Astrocyte of the spinal cord (primary cell): ENCODE measurements at regions not wholly inside any gene's neighbourhood (a gene's known extent, or its start where the extent isn't known, plus 50 kb on each side); places are given as distances from the start of the nearest gene placed in this dataset.
"Not testable (repeated sequence)": the region's sequence is repeated elsewhere in the genome, so short reads cannot be mapped to it uniquely, and the experiment has no call there.

ENCODE experiments used
- DNase-seq: peaks from one replicate; pipeline ENCODE4 v3.0.0; 2011; ENCODE audit warnings: low read depth, low spot score
- H3K4me3 ChIP-seq: 2 replicates; pipeline ENCODE4 v1.5.1; 2011; ENCODE audit warnings: low read depth, mild to moderate bottlenecking, low read length, moderate library complexity
- in situ Hi-C: cut with HindIII; loops from 2 replicates; pipeline ENCODE4 v1.10.0; 2017; ENCODE audit warnings: low sequenced_read_pairs

DNA sequence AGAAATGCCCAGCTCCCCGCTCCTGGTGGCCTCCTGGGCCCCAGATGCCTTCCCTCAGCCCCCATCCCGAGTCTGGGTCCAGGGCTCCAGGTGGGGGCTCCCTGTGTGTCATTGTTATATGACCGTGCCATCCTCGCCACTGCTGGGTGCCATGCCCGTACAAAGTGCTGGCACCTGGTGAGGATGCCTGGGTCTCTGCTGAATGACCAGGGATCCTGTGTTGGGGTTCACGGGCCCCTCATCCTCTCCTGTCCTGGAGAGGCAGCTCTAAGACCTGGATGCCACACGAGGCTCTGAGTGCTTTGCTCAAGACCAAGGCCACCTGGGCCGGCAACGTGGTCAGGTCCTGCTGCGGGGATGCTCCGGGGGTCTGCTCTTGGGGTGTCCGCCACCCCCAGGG is 206.5 kb downstream of the BANP start:
- in situ Hi-C loops, H3K4me3 ChIP-seq, DNase-seq: not testable (repeated sequence)

DNA sequence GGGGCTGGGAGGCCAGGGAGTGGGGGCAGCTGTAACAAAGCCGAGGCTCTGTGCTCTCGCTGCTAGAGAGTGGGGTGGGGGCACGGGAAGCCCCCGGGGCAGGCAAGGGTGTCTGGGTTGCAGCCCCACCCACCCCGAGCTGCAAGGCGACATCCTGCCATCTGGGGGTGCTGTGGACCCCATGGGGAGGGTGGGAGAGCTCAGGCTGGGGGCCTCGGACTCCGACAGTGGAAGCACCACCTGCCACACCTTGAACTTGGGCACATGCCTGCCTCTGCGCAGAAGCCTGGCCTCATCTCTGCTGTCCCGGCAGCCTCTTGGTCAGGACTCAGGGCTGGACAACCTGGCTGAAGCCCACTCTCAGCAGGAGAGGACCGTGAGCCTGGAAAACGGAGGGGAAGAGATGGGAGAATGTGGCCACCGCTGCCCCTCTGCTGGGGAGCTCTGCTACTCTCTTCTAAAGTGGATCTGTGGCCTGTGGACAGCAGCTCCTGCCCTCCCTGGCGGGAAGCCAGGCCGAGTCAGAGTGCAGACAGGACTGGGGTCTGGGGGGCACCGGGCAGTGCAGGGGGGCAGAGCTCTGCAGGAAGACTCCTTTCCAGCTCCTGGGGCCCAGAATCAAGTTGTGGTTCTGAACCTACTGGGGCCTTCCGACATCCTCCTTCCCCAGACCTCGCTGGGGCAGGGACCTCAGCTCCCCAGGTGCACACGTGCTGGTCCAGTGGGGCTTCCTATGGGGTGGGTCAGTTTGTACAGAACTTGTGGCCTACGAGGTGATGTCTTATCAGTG is 207.2 kb downstream of the BANP start:
- in situ Hi-C loops, H3K4me3 ChIP-seq, DNase-seq: not testable (repeated sequence)

DNA sequence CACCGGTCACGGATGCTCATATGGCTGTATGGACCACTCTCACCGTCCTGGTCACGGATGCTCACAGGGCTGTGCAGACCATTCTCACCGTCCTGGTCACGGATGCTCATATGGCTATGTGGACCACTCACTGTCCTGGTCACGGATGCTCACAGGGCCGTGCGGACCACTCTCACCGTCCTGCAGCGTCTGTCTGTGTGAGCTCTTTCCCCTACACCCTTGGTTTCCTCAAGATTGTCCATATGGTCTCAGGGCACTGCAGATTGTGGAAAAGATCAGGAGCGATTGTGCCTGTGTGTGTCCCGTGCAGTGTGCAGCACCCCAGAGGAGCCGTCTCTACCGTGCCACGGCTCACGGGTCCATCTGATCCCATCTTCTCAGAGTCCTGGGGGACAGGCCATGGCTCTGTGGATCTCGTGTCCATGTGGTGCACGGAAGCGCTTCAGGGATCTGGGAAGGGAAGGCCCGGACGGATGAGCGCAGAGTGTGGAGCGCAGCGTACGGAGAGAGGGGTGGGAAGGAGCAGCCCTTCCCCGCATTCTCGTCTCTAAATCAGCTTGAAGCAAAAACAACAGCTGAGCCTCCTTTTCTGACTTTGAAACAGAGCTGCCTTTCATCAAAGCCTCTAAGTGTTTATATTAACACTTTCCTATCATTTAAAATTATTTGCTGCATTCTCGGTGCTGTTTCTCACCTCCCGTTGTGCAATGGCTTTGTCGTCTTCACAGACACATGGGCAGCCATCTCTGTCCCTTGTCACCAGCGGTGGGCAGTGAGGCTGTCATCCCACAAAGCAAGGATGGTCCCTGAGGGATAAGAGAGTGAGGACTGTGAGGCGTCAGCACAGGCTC is 208.0 kb downstream of the BANP start:
- DNase-seq, H3K4me3 ChIP-seq, in situ Hi-C loops: not testable (repeated sequence)

DNA sequence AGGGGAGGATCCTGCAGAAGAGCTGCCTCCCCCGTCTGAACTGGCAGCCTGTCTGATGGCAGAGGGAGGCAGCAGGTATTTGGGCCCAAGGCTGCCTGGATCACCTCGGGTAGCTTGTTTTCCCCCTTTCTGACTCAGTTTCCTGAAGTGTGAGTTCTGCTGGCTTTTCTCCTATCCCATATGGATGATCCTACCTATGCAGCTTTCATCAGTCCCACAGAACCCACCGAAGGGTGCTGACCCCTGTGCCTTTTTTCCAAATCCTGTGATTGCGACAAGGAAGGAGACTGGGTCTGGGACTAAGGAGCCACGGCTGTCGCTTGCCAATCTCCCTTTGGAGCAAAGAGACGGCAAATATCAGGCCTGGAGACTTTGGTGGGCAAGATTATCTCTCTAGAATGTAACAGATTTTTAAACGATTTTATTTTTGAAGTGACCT is 208.7 kb downstream of the BANP start:
- H3K4me3 ChIP-seq, in situ Hi-C loops, DNase-seq: not testable (repeated sequence)

DNA sequence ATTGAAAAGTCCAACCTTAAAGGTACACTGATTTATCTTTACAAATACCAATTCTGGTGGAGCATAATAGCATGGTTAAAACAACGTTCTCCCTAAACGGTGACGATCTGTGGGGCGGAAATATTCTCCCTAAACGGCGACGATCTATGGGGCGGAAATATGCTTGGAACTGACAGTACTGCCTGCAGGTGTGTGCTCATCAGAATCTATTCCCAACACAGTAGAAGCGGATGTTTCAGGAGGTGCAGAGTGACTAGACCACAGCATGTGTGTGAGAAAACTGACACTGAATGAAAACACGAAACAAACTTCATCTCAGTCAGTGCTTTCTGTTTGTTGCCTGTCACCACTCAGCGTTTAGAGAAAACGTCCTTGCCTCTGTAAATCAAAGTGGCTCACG is 210.0 kb downstream of the BANP start:
- in situ Hi-C loops, DNase-seq, H3K4me3 ChIP-seq: not testable (repeated sequence)

DNA sequence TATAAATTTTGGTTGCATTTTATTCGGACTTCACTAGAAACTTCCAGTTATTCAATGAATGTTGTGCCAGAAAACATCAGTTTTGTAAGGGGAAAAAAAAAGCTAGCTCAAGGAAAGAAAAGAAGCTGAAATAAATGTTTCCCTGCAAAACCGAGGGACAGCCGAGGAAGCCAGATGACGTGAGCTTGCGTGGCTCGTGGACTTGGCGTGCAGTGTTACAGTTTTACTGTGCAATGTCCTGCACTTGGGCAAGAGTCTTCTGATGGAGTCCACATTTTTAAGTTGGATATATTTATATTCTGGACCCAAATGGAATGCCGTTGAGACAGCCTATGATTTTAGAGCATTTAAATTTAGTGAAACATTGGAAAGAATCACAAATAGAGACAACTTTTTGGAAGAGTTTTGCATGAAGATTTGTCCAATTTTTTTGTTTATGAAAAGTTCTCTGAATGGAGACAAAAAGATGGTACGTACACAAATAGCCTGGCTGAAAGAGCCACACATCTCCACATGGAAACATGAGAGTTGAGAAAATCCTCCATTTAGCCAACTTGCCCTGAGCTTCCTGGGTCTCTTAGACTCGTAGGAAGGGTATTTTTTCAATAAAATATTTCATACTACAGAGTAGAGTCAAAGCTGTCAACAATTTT is 210.5 kb downstream of the BANP start:
- not testable (repeated sequence) for H3K4me3 ChIP-seq, DNase-seq

DNA sequence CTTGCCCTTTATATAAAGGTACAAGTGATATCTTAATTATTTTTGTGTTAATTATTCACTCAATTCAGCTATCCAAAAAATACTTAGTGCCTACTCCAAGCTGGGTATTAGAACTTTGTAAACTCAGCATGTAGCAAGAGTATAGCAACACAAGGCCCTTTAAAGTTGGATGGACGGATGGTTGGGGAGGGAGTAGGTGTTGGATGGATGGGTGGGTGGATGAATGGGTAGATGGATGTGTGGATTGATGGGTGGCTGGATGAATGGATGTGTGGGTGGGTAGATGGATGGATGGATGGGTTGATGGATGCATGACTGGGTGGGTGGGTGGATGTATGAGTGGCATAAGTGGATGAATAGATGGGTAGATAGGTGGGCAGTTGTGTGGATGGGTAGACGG is 211.5 kb downstream of the BANP start:
- H3K4me3 ChIP-seq, DNase-seq, in situ Hi-C loops: not testable (repeated sequence)

More for the DNA sequence above, 210.5 kb downstream of the BANP start:
- in situ Hi-C loops: not testable (repeated sequence)

DNA sequence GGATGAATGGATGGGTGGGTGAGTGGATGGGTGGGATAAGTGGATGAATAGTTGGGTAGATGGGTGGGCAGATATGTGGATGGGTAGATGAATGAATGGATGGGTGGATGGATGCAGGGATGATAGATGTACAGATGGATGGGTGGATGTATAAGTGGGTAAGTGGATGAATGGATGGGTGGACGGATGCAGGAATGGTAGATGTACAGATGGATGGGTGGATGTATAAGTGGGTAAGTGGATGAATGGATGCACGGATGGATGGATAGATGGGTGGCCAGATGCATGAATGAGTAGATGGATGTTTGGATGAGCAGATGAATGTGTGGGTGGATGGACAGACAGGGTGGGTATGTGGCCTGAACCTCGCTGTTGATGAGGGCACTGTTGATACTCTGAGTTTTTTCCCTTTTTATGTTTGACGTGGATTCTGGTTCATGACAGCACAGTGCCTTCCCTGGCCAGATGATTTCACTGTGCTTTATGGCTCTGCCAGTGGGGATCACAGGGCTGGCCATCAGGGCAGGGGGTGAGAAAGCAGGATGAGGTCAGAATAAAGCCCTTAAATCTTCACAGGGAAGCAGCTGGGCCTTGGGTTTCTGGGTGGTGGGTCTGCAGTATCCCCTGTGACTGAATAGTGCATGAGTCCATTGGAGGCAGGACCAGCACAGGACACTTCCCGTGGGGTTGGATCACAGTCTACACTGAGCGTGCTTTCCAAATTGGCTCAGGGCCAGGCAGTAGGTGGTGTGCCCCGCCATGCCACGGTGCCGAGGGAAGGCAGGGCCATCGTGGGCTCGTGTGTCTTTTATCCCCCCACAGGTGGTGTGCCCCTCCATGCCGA is 213.2 kb downstream of the BANP start:
- in situ Hi-C loops, H3K4me3 ChIP-seq, DNase-seq: not testable (repeated sequence)

DNA sequence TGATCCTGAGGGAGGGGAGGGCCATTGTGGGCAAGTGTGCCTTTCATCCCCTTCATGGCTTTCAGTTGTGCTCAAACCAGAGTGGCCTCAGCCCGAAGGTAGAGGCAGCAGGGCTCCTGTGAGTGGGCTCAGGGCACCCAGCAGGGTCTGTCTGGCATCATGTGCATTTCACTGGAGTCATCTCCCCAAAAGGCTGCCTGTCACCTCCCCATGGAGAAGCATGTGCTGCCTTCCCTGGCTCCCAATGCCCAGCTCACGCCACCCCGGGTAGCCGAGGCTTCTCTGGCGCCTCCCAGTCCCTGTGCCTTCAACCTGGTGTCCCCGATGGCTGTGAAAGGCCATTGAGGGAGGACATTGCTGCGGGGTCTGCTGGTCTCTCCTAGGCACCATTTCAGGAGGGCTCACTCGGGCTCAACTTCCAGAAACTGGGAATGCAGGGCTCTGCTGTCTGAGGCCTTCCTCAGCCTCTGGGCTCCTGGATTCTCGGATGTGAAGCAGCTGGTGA is 213.9 kb downstream of the BANP start:
- H3K4me3 ChIP-seq, in situ Hi-C loops, DNase-seq: not testable (repeated sequence)

DNA sequence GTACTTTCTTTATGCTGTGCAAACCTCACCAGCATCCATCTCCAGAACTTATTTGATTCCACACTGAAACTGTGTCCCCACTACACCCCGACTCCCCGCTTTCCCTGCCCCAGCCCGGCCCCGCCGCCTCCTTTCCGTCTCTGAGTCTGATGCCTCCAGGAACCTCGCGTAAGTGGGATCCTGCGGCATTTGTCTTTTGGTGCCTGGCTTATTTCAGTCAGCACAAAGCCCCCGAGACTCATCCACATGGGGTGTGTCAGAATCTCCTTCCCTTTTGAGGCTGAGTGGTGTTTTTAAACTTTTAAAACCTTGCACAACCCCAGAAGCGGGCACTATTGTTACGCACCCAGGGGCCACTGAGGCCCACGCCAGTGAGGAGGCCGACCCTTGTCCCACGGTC is 214.4 kb downstream of the BANP start:
- in situ Hi-C loops, DNase-seq, H3K4me3 ChIP-seq: not testable (repeated sequence)

DNA sequence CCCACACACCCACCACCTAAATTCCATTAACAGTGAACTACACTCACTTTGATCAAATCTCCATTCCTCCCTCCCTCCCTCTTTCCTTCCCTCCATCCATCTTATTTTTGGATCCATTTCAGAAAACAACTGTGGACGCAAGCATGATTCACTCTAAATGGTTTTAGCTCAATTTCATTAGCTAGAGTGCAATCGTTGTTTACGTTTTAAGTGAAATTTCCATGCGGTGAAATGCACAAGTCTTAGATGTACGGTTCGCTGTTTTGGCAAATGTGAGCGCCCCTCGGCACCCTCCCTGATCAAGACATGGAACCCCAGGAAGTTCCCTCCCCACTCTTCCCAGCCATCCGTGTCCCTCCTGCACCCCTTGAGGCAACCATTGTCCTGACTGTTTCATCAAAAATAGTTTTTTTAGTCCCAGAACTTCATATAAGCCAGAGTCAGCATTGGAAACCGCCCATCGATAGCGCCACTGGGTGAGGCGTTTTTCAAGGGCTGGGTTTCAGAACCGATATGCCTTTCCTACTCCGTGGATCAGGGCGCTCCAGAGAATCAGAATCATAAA is 215.1 kb downstream of the BANP start:
- in situ Hi-C loops, H3K4me3 ChIP-seq, DNase-seq: not testable (repeated sequence)

DNA sequence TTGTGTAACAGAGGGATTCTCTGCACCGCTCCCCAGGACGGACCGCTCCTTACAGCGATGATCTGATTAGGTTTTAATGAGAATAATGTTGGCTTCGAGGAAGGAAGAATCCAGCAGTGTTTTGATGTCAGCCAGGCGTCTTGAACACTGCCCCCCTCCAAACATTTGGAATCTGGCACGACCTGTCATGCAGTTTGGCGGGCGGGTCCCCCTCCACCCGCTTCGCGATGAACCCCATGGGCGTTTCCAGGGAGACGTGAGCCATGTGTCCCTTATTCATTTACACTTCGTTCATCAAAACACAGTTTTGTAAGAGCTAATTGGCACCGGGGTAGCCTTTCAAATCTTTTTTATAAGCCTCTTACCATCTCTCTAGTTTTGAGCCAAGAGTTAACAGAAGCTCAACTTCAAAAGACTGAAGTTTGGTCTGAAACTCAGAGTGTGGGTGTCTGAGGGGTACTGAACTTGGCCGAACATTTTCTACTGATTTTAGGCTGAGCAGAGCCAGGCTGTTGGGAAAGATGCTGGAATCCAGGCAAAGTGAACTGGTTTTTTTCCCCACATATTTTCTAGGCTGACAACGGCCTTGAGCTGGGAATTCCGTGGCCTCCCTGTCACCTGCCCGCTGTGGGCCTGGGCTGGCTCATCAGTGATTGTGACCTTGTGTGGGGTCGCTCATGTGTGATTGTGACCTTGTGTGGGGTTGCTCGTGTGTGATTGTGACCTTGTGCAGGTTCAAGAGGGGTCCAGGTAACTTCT is 214.8 kb upstream of the ZNF469 start:
- DNase-seq, in situ Hi-C loops, H3K4me3 ChIP-seq: not testable (repeated sequence)

DNA sequence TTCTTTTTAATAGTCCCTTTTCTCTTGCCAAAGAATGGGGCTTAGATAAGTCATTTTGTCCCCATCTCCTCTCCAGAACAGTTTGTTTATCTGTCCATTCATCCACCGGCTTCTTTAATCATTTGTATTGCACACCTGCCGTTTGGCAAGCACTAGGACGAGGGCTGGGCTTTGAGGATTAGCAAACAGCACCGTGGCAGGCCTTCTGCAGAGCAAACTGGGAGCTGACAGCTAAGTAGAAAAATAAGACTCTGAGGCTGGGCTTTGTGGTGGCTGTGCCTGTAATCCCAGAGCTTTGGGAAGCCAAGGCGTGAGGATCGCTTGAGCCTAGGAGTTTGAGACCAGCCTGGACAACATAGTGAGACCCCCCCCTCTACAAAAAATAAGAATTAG is 214.2 kb upstream of the ZNF469 start:
- DNase-seq, in situ Hi-C loops, H3K4me3 ChIP-seq: not testable (repeated sequence)

DNA sequence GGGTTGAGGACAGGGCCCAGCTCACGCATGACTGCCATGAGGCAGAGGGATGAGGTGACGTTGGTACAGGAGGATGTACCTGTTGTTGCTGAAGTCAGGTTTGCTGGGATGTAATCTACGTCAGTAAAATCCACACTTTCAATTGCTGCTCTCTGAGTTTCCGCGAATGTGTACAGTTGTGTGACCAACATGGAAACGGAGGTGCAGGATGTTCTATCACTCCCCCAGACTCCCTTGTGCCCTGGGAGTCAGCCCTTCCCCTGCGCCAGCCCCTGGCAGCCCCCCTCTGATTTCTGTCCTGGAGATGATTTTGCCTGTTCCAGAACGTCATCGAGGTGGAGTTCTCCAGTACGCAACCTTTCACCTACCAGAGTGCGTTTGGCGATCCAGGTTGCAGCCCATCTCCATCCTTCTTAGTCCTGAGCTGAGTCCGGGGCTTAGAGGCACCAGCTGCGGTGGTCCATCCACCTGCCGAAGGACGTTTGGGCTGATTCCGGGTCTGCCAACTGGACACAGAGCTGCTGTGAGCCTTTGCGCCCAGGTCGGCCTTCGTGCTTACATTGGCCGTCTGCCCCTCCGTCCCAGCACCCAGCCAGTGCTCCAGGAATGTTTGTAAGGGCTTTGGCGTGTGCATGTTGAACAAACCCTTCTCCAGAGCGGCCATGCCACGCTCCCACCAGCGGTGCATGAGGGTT is 213.5 kb upstream of the ZNF469 start:
- in situ Hi-C loops, H3K4me3 ChIP-seq, DNase-seq: not testable (repeated sequence)

DNA sequence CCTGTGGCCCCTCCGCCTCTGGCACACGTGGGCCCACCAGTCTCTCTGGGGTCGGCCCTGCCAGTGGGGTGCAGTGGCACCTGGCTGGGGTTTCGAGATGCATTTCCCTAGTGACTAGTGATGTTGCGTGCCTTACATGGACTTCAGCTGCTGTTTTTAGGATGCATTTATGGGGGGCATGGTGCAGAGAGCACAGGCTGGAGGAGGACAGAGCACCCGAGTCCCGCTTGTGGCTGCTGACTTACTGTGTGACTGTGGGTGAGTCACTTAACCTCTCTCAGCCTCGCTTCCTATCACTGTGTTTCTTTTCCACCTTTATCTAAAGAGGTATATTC is 213.0 kb upstream of the ZNF469 start:
- DNase-seq, H3K4me3 ChIP-seq, in situ Hi-C loops: not testable (repeated sequence)
